Body of pancreas (tissue), 4 donors: ENCODE measurements at regions not wholly inside any gene's neighbourhood (a gene's known extent, or its start where the extent isn't known, plus 50 kb on each side); places are given as distances from the start of the nearest gene placed in this dataset.

ENCODE experiments used
- CTCF ChIP-seq, 7 experiments: fragments of 450-650 bp in 4 of 7; fragments of 200-600 bp in 3 of 7; sonication (generic) in 3 of 7; IDR thresholded peaks; one replicate each; pipeline ENCODE4 v1.5.1; 2016 to 2019; ENCODE audit warnings: antibody characterized with exemption in 7 of 7
- POLR2A ChIP-seq, 3 donors: fragments of 450-650 bp; IDR thresholded peaks; one replicate each; pipeline ENCODE4 v1.6.1; 2016; ENCODE audit warnings: antibody characterized with exemption in 3 of 3, mild to moderate bottlenecking in 2 of 3

GRCh38 chr6:134523051-134523450 lies 205.1 kb upstream of the SGK1 start:
- TF ChIP-seq CTCF (IDR thresholded peaks at IDR 0.05) (no peak), POLR2A (IDR thresholded peaks at IDR 0.05) (no peak)
